DMS79 treated with DMSO at 0.1 percent for 48 hours (cell line): ENCODE measurements at regions not wholly inside any gene's neighbourhood (a gene's known extent, or its start where the extent isn't known, plus 50 kb on each side); places are given as distances from the start of the nearest gene placed in this dataset.
"Not testable (repeated sequence)": the region's sequence is repeated elsewhere in the genome, so short reads cannot be mapped to it uniquely, and the experiment has no call there.

ENCODE experiments used
- DNase-seq: peaks from one replicate; lab custom pipeline; 2025; lab: John Stamatoyannopoulos, UW

GRCh38 chr4:84379917-84380641 is 119.0 kb downstream of the NKX6-1 start:
- DNase-seq: no peak

GRCh38 chr4:84378983-84379382 is 120.1 kb downstream of the NKX6-1 start:
- DNase-seq: no peak

GRCh38 chr4:84378356-84378755 is 120.7 kb downstream of the NKX6-1 start:
- DNase-seq: no peak

GRCh38 chr4:84366907-84367306 is 132.2 kb downstream of the NKX6-1 start:
- DNase-seq: no peak

GRCh38 chr4:84366161-84366560 is 132.9 kb downstream of the NKX6-1 start:
- no peak for DNase-seq

- DNase-seq: no peak
Measured at GRCh38 chr4:84362896-84363655, 136.0 kb downstream of the NKX6-1 start.

- no peak for DNase-seq
Measured at GRCh38 chr4:84342161-84342560, 156.9 kb downstream of the NKX6-1 start.

- DNase-seq: no peak
Measured at GRCh38 chr4:84341559-84341958, 157.5 kb downstream of the NKX6-1 start.

- no peak for DNase-seq
Measured at GRCh38 chr4:84338367-84338766, 160.7 kb downstream of the NKX6-1 start.

- DNase-seq: no peak
Measured at GRCh38 chr4:84336964-84337705, 162.0 kb downstream of the NKX6-1 start.

- no peak for DNase-seq
Measured at GRCh38 chr4:84327526-84327925, 171.6 kb downstream of the NKX6-1 start.

- no peak for DNase-seq
Measured at GRCh38 chr4:84325625-84326024, 173.5 kb downstream of the NKX6-1 start.

GRCh38 chr4:84324303-84325245 is 174.5 kb downstream of the NKX6-1 start:
- DNase-seq: no peak

GRCh38 chr4:84319124-84319523 is 180.0 kb downstream of the NKX6-1 start:
- no peak for DNase-seq

- no peak for DNase-seq
Measured at GRCh38 chr4:84317513-84317912, 181.6 kb downstream of the NKX6-1 start.

- DNase-seq: no peak
Measured at GRCh38 chr4:84312426-84313012, 186.6 kb downstream of the NKX6-1 start.

GRCh38 chr4:84309191-84309590 is 189.9 kb downstream of the NKX6-1 start:
- DNase-seq: no peak

GRCh38 chr4:84298719-84299254 is 200.3 kb downstream of the NKX6-1 start:
- DNase-seq: not testable (repeated sequence)

GRCh38 chr4:84298023-84298718 is 200.9 kb downstream of the NKX6-1 start:
- no peak for DNase-seq

GRCh38 chr4:84291969-84292368 is 207.1 kb downstream of the NKX6-1 start:
- DNase-seq: no peak
